IMR-90 (cell line): ENCODE measurements at regions not wholly inside any gene's neighbourhood (a gene's known extent, or its start where the extent isn't known, plus 50 kb on each side); places are given as distances from the start of the nearest gene placed in this dataset.
A peak's percentile ranks its signal among the peaks of the same experiment; 100 is the strongest.

Experiments
- ATAC-seq: fragments of 200-7000 bp; cut with Tn5 transposase; 2 replicates; pipeline ENCODE4 v1.9.1; 2020; ENCODE audit warnings: low read depth, mild to moderate bottlenecking, moderate library complexity
- BruUV-seq: library from RNA; stranded (reverse); fragments of 400-500 nt; replicated peaks from 2 replicates; lab custom pipeline; 2021; lab: Mats Ljungman, UMichigan
- CTCF ChIA-PET: fragments of 300-600 bp; formaldehyde crosslinking; extraction: SDS; loops from one replicate; lab custom pipeline; 2021; ENCODE audit warnings: antibody characterized with exemption; lab: Yijun Ruan, JAX
- POLR2A ChIA-PET: fragments of 300-600 bp; sonication (Branson Sonifier 250); formaldehyde crosslinking; loops from one replicate; lab custom pipeline; 2022; ENCODE audit warnings: antibody characterized with exemption; ENCODE audit not compliant: unreplicated experiment; lab: Charles Lee
- DNase-seq: peaks from one replicate; pipeline ENCODE4 v3.0.0; 2013
- H2AFZ ChIP-seq: replicated peaks from 2 replicates; pipeline ENCODE3; 2013; ENCODE audit warnings: low read length, mild to moderate bottlenecking; ENCODE audit not compliant: poor library complexity
- H2AK5ac ChIP-seq: 2 replicates; pipeline ENCODE4 v1.6.1; 2013; ENCODE audit warnings: low read depth, low read length, inconsistent platforms
- H2AK9ac ChIP-seq: replicated peaks from 2 replicates; pipeline ENCODE3; 2013; ENCODE audit warnings: mild to moderate bottlenecking, low read depth, low read length, moderate library complexity; ENCODE audit not compliant: poor library complexity
- H2BK120ac ChIP-seq: 2 replicates; pipeline ENCODE4 v1.6.1; 2013; ENCODE audit warnings: low read depth, low read length, inconsistent platforms
- H2BK15ac ChIP-seq: 3 replicates; pipeline ENCODE4 v1.6.1; 2013; ENCODE audit warnings: low read depth, low read length, inconsistent platforms
- H2BK20ac ChIP-seq: 2 replicates; pipeline ENCODE4 v1.6.1; 2013; ENCODE audit warnings: low read depth, mild to moderate bottlenecking, inconsistent platforms, low read length, moderate library complexity
- H2BK5ac ChIP-seq: 2 replicates; pipeline ENCODE4 v1.6.1; 2013; ENCODE audit warnings: mild to moderate bottlenecking, low read depth, low read length, inconsistent platforms; ENCODE audit not compliant: poor library complexity, severe bottlenecking
- H3K14ac ChIP-seq: replicated peaks from 2 replicates; pipeline ENCODE4 v1.6.1; 2013; ENCODE audit warnings: low read depth, low read length, inconsistent platforms
- H3K18ac ChIP-seq: 2 replicates; pipeline ENCODE4 v1.6.1; 2013; ENCODE audit warnings: low read depth, low read length, control low read depth
- H3K23ac ChIP-seq: 2 replicates; pipeline ENCODE4 v1.6.1; 2013; ENCODE audit warnings: low read depth, low read length, inconsistent platforms
- H3K27ac ChIP-seq: 2 replicates; pipeline ENCODE4 v1.5.1; 2013; ENCODE audit warnings: mild to moderate bottlenecking, control low read depth, low read length; ENCODE audit not compliant: insufficient read depth
- H3K27me3 ChIP-seq: 2 replicates; pipeline ENCODE4 v1.6.1; 2013; ENCODE audit warnings: low read length; ENCODE audit not compliant: control insufficient read depth, insufficient read depth
- H3K36me3 ChIP-seq: 2 replicates; pipeline ENCODE4 v1.6.1; 2013; ENCODE audit warnings: low read length, mixed read lengths; ENCODE audit not compliant: control insufficient read depth, insufficient read depth
- H3K4ac ChIP-seq: 2 replicates; pipeline ENCODE4 v1.6.1; 2013; ENCODE audit warnings: low read depth, low read length, inconsistent platforms
- H3K4me1 ChIP-seq: 2 replicates; pipeline ENCODE4 v1.6.1; 2013; ENCODE audit warnings: low read length, mixed read lengths; ENCODE audit not compliant: control insufficient read depth, insufficient read depth
- H3K4me2 ChIP-seq: 2 replicates; pipeline ENCODE4 v1.6.1; 2013; ENCODE audit warnings: low read depth, mild to moderate bottlenecking, control low read depth, low read length, moderate library complexity
- H3K4me3 ChIP-seq: 2 replicates; pipeline ENCODE4 v1.5.1; 2013; ENCODE audit warnings: low read depth, mild to moderate bottlenecking, control low read depth, low read length, moderate library complexity; ENCODE audit not compliant: insufficient read depth
- H3K56ac ChIP-seq: 2 replicates; pipeline ENCODE4 v1.6.1; 2013; ENCODE audit warnings: low read length, inconsistent platforms; ENCODE audit not compliant: insufficient read depth; ENCODE audit errors: extremely low read depth
- H3K79me1 ChIP-seq, 2 experiments: 2 replicates each; pipeline ENCODE4 v1.6.1; 2013; ENCODE audit warnings: low read length in 2 of 2, inconsistent platforms in 1 of 2, low read depth in 1 of 2
- H3K9ac ChIP-seq: 2 replicates; pipeline ENCODE4 v1.6.1; 2013; ENCODE audit warnings: low read depth, low read length, control low read depth
- H3K9me1 ChIP-seq: 2 replicates; pipeline ENCODE4 v1.6.1; 2013; ENCODE audit warnings: low read length, inconsistent platforms; ENCODE audit not compliant: insufficient read depth
- H3K9me3 ChIP-seq: 2 replicates; pipeline ENCODE4 v1.6.1; 2013; ENCODE audit warnings: low read length; ENCODE audit not compliant: control insufficient read depth, insufficient read depth
- H4K20me1 ChIP-seq: 2 replicates; pipeline ENCODE4 v1.6.1; 2013; ENCODE audit warnings: low read length, inconsistent platforms; ENCODE audit not compliant: insufficient read depth
- H4K5ac ChIP-seq: 2 replicates; pipeline ENCODE4 v1.6.1; 2013; ENCODE audit warnings: mild to moderate bottlenecking, low read depth, low read length, control low read depth
- H4K8ac ChIP-seq, 2 experiments: 2 replicates each; pipeline ENCODE4 v1.6.1; 2013; ENCODE audit warnings: low read depth in 2 of 2, low read length in 2 of 2, control low read depth in 1 of 2, inconsistent platforms in 1 of 2
- H4K91ac ChIP-seq: 2 replicates; pipeline ENCODE4 v1.6.1; 2013; ENCODE audit warnings: low read depth, low read length, inconsistent platforms; ENCODE audit not compliant: insufficient read depth
- FOS ChIP-seq: fragments of 150-350 bp; IDR thresholded peaks from 2 replicates; pipeline ENCODE4 v1.6.1; 2016; ENCODE audit warnings: low read depth, low read length
- MAZ ChIP-seq: IDR thresholded peaks from 2 replicates; pipeline ENCODE4 v1.6.1; 2012; ENCODE audit warnings: low read depth, mild to moderate bottlenecking, low read length, improper control_type of control experiment, moderate library complexity, borderline replicate concordance
- POLR2A ChIP-seq: IDR thresholded peaks from 2 replicates; pipeline ENCODE4 v1.6.1; 2012; ENCODE audit warnings: mild to moderate bottlenecking, low read depth, low read length
- SMC3 ChIP-seq: fragments of 150-350 bp; IDR thresholded peaks from 2 replicates; pipeline ENCODE4 v1.6.1; 2016; ENCODE audit warnings: low read depth, mild to moderate bottlenecking, antibody characterized with exemption, low read length, moderate library complexity
- WGBS, 2 experiments: methylation state at CpG; one replicate each; pipeline versions ENCODE4 v1.1.5 to v1.1.7; 2013; ENCODE audit warnings: missing lambda C conversion rate in 2 of 2; ENCODE audit not compliant: insufficient read length in 1 of 2; ENCODE audit errors: extremely low coverage in 2 of 2; 5-methylcytosine and 5-hydroxymethylcytosine counted together
- dilution Hi-C: fragments of 300-500 bp; cut with HindIII; formaldehyde crosslinking; loops from one replicate; pipeline ENCODE4 v1.14.3; 2018; ENCODE audit warnings: low sequenced_read_pairs; ENCODE audit not compliant: unreplicated experiment
- in situ Hi-C: fragments of 300-500 bp; cut with MboI; formaldehyde crosslinking; loops from 3 replicates; pipeline ENCODE4 v1.14.3; 2019; ENCODE audit warnings: low sequenced_read_pairs, inconsistent platforms, mixed read lengths
- intact Hi-C: fragments of 100-400 bp; cut with micrococcal nuclease; formaldehyde crosslinking; loops from 2 replicates; pipeline ENCODE4 v1.10.0; 2022
- TF ChIP-seq, protein P1 (sequence below): conservative IDR thresholded peaks from 2 replicates; pipeline ENCODE4 v1.5.1; 2012; ENCODE audit warnings: mild to moderate bottlenecking, low read depth, low read length, improper control_type of control experiment

DNA sequence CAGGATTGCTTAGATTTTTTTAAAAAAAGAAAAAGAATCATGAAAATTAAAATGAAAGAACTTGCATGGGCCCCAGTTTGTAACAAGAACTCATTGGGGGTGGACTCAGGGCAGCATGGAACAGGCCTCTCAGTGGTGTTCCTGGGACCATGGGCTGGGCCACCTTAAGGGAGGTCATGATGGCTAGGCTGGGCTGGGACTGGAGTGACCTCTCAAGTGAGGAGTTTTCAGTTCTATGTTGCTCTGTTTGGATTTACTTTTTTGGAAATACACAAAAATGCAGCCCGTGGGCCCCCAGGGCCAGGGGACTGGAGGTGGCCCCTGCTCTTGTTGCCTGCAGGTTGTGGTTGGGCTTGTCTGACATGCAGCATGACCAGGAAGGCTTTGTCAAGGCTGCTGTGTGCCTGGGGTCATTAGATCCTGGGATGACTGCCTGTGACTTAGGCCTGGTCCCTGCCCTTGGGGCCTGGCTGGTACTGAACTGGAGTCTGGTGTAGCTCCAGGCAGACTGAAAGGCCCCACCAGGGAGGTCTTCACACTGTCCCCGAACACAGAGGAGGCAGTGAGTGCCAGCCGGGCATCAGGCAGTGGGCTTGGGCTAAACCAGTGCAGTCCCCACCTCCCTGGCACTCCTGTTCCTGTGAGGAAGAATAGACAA lies 115.6 kb downstream of the GLI2 start:
- H3K4me3 ChIP-seq = no peak overlapping the region
- H2BK15ac ChIP-seq = no peak overlapping the region
- H4K91ac ChIP-seq = no peak overlapping the region
- H4K5ac ChIP-seq = no peak overlapping the region
- H2BK120ac ChIP-seq = no peak overlapping the region
- BruUV-seq = no TSS peak
- intact Hi-C loops = no loop called here
- H3K9me1 ChIP-seq = peaks cover 33% of the 10 kb centered on the region
- H3K27ac ChIP-seq = no peak overlapping the region
- CTCF ChIA-PET = interaction anchor here (0.7 to 0.9 kb wide), 2 partner anchors 14 to 111 kb away, joined by 3 to 6 read pairs; no protein-coding TSS in a partner anchor
- no peak overlapping the region for H2BK5ac ChIP-seq
- H2BK20ac ChIP-seq = no peak overlapping the region; the same call in 1 of the 2 replicates
- H3K23ac ChIP-seq = peak overlapping the region; percentile 7; the same call in 1 of the 2 replicates
- dilution Hi-C loops = no loop called here
- POLR2A ChIA-PET = interaction anchor here (0.5 kb wide), 1 partner anchor 17 kb away, joined by 3 read pairs; no protein-coding TSS in a partner anchor
- in situ Hi-C loops = no loop called here
- no peak for ATAC-seq
- no peak overlapping the region for H3K4ac ChIP-seq
- H4K8ac ChIP-seq = no peak overlapping the region
- no peaks in the 10 kb centered on the region for H3K27me3 ChIP-seq
- no peak overlapping the region for H3K14ac ChIP-seq
- DNase-seq = no peak
- peaks cover 4% of the 10 kb centered on the region for H3K9me3 ChIP-seq
- no peak overlapping the region for H2AK9ac ChIP-seq
- H4K20me1 ChIP-seq = peaks cover 73% of the 10 kb centered on the region
- TF ChIP-seq, protein P1, sequence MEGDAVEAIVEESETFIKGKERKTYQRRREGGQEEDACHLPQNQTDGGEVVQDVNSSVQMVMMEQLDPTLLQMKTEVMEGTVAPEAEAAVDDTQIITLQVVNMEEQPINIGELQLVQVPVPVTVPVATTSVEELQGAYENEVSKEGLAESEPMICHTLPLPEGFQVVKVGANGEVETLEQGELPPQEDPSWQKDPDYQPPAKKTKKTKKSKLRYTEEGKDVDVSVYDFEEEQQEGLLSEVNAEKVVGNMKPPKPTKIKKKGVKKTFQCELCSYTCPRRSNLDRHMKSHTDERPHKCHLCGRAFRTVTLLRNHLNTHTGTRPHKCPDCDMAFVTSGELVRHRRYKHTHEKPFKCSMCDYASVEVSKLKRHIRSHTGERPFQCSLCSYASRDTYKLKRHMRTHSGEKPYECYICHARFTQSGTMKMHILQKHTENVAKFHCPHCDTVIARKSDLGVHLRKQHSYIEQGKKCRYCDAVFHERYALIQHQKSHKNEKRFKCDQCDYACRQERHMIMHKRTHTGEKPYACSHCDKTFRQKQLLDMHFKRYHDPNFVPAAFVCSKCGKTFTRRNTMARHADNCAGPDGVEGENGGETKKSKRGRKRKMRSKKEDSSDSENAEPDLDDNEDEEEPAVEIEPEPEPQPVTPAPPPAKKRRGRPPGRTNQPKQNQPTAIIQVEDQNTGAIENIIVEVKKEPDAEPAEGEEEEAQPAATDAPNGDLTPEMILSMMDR = no peak
- no peak for TF ChIP-seq MAZ
- TF ChIP-seq FOS = no peak
- TF ChIP-seq POLR2A = no peak
- no peak for TF ChIP-seq SMC3
- WGBS, 2 experiments = no CpG with 5 or more reads among the region's 3 CpGs
- H3K36me3 ChIP-seq = peaks cover 14% of the 10 kb centered on the region
- H3K56ac ChIP-seq = no peak overlapping the region
- peaks cover 20% of the 10 kb centered on the region for H3K4me1 ChIP-seq
- H2AK5ac ChIP-seq = no peak overlapping the region
- H3K18ac ChIP-seq = no peak overlapping the region
- H3K79me1 ChIP-seq = peaks cover 33 to 96% of the 10 kb centered on the region in 2 experiments
- no peak overlapping the region for H2AFZ ChIP-seq
- H3K9ac ChIP-seq = no peak overlapping the region
- H3K4me2 ChIP-seq = no peak overlapping the region
